ENCODE measurements at regions not wholly inside any gene's neighbourhood (a gene's known extent, or its start where the extent isn't known, plus 50 kb on each side); places are given as distances from the start of the nearest gene placed in this dataset.
A peak's percentile ranks its signal among the peaks of the same experiment; 100 is the strongest.

DNA sequence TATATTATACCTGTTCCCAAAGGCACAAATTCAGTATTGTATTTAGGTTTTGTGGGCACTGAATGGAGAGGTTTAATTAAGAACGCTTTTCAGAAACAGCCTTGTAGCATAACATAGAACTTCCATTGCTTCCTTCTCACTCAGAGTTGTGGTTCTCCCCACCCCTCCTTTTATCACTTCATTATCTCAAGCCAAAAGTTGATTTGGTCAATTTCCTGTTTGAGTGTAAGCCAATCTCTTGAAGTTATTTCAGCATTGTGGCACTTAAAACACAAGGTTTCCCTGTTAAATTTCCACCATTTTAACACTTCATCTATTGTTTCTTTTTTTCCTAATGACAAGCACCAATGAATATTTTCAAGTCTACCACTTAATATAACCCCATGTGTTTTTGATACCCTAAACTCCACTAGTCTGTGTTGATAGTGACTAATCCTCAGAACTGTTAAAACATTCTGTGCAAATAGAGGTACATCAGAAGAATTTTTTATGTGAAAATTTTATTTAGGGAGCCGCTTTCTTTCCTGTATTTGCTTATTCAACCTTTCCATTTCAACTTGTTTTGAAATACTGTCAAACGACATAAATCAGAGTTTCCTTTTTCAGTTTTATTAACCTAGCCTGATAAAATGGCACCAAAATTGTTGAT, 340.1 kb downstream of the BCAT1 start:
- no peak for DNase-seq (ENCODE audit: low spot score)
- CTCF ChIA-PET: no interaction called here
- TF ChIP-seq, protein P1, sequence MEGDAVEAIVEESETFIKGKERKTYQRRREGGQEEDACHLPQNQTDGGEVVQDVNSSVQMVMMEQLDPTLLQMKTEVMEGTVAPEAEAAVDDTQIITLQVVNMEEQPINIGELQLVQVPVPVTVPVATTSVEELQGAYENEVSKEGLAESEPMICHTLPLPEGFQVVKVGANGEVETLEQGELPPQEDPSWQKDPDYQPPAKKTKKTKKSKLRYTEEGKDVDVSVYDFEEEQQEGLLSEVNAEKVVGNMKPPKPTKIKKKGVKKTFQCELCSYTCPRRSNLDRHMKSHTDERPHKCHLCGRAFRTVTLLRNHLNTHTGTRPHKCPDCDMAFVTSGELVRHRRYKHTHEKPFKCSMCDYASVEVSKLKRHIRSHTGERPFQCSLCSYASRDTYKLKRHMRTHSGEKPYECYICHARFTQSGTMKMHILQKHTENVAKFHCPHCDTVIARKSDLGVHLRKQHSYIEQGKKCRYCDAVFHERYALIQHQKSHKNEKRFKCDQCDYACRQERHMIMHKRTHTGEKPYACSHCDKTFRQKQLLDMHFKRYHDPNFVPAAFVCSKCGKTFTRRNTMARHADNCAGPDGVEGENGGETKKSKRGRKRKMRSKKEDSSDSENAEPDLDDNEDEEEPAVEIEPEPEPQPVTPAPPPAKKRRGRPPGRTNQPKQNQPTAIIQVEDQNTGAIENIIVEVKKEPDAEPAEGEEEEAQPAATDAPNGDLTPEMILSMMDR (conservative IDR thresholded peaks at IDR 0.05; ENCODE audit: low read depth): no peak
- POLR2A ChIA-PET (ENCODE audit: low non-redundant PET): no interaction called here
- H3K27ac ChIP-seq: no peak overlapping the region

DNA sequence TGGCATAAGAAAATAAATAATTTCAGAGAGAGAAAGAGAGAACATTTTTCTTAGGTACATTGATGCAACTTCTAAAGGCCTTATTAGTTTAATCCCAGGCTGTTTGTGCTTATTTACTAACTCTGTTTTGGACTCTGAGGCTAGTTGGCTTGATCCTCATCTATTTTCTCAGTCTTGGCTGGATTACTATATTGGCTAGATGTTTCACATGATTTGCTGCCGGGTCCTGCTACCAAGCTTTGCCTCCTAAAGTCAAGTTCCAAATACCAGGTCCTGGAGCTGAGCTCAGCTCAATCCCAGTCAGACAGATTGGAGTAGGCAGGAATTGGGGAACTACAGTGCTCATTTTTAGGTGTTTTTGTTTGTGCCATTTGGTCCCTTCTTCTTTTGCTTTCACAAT, 340.8 kb downstream of the BCAT1 start:
- TF ChIP-seq, protein P1 (conservative IDR thresholded peaks at IDR 0.05; ENCODE audit: low read depth): no peak
- POLR2A ChIA-PET (ENCODE audit: low non-redundant PET): no interaction called here
- CTCF ChIA-PET: no interaction called here
- DNase-seq (ENCODE audit: low spot score): no peak
- H3K27ac ChIP-seq: no peak overlapping the region

DNA sequence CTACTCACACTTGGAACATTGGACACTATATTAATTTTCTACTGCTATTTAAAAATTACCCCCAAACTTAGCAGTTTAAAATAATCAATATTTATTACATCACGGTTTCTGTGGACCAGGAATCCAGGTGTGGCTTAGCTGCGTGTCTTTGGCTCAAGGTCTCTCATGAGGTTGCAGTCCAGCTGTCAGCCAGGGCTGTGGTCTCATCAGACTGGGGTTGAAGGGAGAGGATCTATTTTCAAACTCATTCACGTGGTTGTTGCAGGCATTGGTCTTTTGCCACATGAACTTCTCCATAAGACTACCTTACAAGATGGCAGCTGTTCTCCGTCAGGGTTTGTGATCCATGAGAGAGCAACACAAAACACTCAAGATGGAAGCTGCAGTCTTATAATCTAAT, 343.0 kb downstream of the BCAT1 start:
- ChIA-PET CTCF (no interaction called here), POLR2A (ENCODE audit: low non-redundant PET) (no interaction called here)
- TF ChIP-seq, protein P1 (conservative IDR thresholded peaks at IDR 0.05; ENCODE audit: low read depth): no peak
- DNase-seq (ENCODE audit: low spot score): no peak
- no peak overlapping the region for H3K27ac ChIP-seq

DNA sequence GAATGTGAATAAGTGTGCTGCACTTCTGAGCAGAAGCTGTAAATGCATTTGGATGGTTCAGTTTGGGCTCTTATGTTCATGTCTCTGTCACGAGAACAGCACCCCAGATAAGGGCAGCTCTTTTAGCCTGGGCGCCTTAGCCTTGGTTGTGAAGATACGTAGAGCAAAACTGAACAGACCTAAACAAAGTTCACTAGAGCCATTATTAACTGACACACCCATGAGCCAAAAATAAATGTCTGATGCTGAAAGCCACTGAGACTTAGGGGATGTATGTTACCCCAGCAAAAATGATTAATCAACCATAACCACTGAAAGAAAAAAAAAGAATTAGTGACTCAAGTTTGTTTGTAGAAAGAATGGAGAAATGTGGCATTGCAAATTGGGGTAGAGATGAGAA, 343.4 kb downstream of the BCAT1 start:
- POLR2A ChIA-PET (ENCODE audit: low non-redundant PET): no interaction called here
- no peak overlapping the region for H3K27ac ChIP-seq
- CTCF ChIA-PET: no interaction called here
- no peak for DNase-seq (ENCODE audit: low spot score)
- TF ChIP-seq, protein P1 (conservative IDR thresholded peaks at IDR 0.05; ENCODE audit: low read depth): no peak

DNA sequence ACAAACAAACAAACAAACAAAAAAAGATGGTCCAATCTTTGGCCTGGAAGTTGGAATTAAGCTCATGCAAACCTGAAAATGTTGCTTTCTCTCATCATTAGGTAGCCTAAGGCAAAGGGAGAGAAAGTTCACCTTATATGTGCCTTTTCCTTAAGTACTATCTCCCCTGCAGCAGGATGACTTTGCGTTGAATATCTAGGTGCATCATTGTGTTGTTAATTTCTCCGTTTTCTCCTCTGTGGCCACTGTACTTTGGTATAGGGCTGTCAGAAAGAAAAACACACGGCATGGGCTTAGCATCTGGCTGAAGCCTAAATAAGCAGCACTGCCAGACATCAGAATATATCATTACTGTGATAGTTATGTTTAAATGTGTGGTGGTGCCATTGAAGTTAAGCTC, 345.5 kb downstream of the BCAT1 start:
- DNase-seq (ENCODE audit: low spot score): no peak
- no peak overlapping the region for H3K27ac ChIP-seq
- POLR2A ChIA-PET (ENCODE audit: low non-redundant PET): no interaction called here
- CTCF ChIA-PET: no interaction called here
- TF ChIP-seq, protein P1 (conservative IDR thresholded peaks at IDR 0.05; ENCODE audit: low read depth): no peak

DNA sequence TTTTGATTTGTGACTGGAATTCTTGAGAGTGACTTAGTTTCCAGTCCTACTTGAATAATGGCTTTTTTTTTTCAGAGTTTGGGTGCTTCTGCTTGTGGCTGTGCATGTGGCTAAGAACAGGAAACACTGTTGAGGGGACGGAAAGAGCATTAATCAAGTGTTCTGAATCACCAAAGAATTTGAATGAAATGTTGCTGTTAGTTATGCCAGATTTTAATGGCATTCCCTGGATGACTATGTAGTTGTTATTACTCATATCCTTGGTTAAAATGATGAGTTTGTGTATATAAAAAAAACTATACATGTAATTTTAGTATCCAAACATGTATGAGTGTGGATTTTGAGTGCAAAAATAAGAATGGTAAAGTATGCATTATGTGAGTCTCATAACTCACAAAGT, 347.9 kb downstream of the BCAT1 start:
- TF ChIP-seq, protein P1 (conservative IDR thresholded peaks at IDR 0.05; ENCODE audit: low read depth): no peak
- peak; percentile 44 for DNase-seq (ENCODE audit: low spot score)
- ChIA-PET POLR2A (ENCODE audit: low non-redundant PET) (no interaction called here), CTCF (no interaction called here)
- no peak overlapping the region for H3K27ac ChIP-seq

DNA sequence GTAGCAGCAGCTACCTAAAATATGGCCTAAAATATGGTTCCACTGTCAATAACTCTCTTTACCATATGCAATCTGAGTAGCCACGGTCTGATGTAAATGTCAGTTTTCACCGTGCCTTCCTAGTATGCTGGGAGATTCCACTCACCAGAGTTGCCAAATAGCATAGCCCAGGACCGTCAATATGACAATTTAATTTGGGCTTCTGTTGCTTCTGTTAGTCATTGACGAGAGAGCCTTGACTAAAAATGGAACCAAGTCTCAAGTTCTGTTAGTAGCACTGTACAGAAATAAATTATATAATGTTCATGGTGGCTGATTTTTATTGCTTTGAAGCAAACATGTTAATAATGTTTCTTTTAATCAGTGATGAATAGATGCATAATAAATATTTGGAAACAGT, 348.4 kb downstream of the BCAT1 start:
- ChIA-PET CTCF (no interaction called here), POLR2A (ENCODE audit: low non-redundant PET) (no interaction called here)
- DNase-seq (ENCODE audit: low spot score): no peak
- H3K27ac ChIP-seq: no peak overlapping the region
- TF ChIP-seq, protein P1 (conservative IDR thresholded peaks at IDR 0.05; ENCODE audit: low read depth): no peak
